Activated naive CD8-positive, alpha-beta T cell treated with anti-CD3 and anti-CD28 coated beads, Interleukin-2, amount 10 ng/mL, durations not matched to agents 7 days and 5 days (primary cell): ENCODE measurements at regions not wholly inside any gene's neighbourhood (a gene's known extent, or its start where the extent isn't known, plus 50 kb on each side); places are given as distances from the start of the nearest gene placed in this dataset.
"Not testable (repeated sequence)": the region's sequence is repeated elsewhere in the genome, so short reads cannot be mapped to it uniquely, and the experiment has no call there.

Source experiments
- ATAC-seq: fragments of 150-1000 bp; cut with Tn5 transposase; one replicate; pipeline ENCODE4 v1.10.0; 2021; ENCODE audit warnings: low read depth, moderate library complexity
- POLR2A ChIA-PET: fragments of 350-600 bp; sonication (Branson Sonifier 250); formaldehyde crosslinking; loops from one replicate; lab custom pipeline; 2021; ENCODE audit warnings: antibody characterized with exemption; lab: Charles Lee
- DNase-seq: peaks from one replicate; pipeline ENCODE4 v3.0.0; 2021
- H3K27ac Mint-ChIP-seq: one replicate; pipeline ENCODE4 v1.8.0; 2022; ENCODE audit warnings: mild to moderate bottlenecking, mixed read lengths
- H3K27me3 Mint-ChIP-seq: one replicate; pipeline ENCODE4 v1.8.0; 2022; ENCODE audit warnings: mild to moderate bottlenecking, moderate library complexity, mixed read lengths
- H3K36me3 Mint-ChIP-seq: one replicate; pipeline ENCODE4 v1.8.0; 2021; ENCODE audit warnings: mild to moderate bottlenecking, mixed read lengths
- H3K4me1 Mint-ChIP-seq: one replicate; pipeline ENCODE4 v1.8.0; 2021; ENCODE audit warnings: mixed read lengths
- H3K4me3 Mint-ChIP-seq: one replicate; pipeline ENCODE4 v1.8.0; 2022; ENCODE audit warnings: mild to moderate bottlenecking, moderate library complexity, mixed read lengths
- H3K9me3 Mint-ChIP-seq: one replicate; pipeline ENCODE4 v1.8.0; 2021; ENCODE audit warnings: mixed read lengths

DNA sequence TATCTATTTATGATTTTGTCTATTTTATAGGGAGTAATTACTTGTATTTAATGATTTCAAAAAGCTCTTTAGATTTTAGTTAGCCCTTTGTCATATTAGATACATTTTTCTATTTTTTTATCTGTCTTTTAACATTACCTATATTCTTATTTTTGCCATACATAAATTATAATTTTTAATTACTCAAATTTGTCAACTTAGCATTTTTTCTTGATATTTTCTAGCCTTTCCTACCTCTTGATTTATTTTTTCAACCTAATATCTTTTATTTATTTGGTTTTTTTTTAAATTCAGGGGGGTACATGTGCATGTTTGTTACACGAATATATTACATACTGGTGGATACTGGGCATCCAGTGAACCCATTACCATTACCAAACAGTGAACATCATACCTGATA is 114.3 kb upstream of the F13A1 start:
- H3K4me1 Mint-ChIP-seq = no peaks in the 10 kb centered on the region
- POLR2A ChIA-PET = no interaction called here
- no peaks in the 10 kb centered on the region for H3K36me3 Mint-ChIP-seq
- no peaks in the 10 kb centered on the region for H3K9me3 Mint-ChIP-seq
- no peaks in the 10 kb centered on the region for H3K27me3 Mint-ChIP-seq
- DNase-seq (no peak), ATAC-seq (no peak)
- H3K27ac Mint-ChIP-seq = no peak overlapping the region
- H3K4me3 Mint-ChIP-seq = no peak overlapping the region

DNA sequence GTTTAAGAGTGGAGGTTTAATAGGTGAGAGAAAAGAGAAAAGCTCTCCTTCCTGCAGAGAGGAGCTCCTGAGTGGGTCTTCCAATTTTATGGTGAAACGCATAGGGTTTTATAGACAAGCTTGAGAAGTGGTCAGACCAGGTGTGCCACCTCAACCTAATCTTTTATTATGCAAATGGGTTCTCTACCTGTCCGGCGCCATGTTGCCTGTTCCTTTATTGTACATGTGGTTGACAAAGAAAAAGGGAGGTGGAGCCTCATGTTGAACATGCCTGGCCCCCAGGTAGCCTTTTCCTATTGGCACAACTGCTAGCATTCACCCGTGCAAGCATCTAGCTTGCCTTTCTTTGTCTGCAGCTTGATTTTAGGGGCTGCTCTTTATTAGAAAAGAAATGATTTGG is 115.9 kb upstream of the F13A1 start:
- no peak overlapping the region for H3K4me3 Mint-ChIP-seq
- H3K9me3 Mint-ChIP-seq = no peaks in the 10 kb centered on the region
- DNase-seq (no peak), ATAC-seq (no peak)
- no peak overlapping the region for H3K27ac Mint-ChIP-seq
- POLR2A ChIA-PET = no interaction called here
- H3K36me3 Mint-ChIP-seq = no peaks in the 10 kb centered on the region
- H3K4me1 Mint-ChIP-seq = no peaks in the 10 kb centered on the region
- H3K27me3 Mint-ChIP-seq = no peaks in the 10 kb centered on the region

GRCh38 chr6:6436946-6437345 is 116.5 kb upstream of the F13A1 start:
- ATAC-seq = no peak
- no peaks in the 10 kb centered on the region for H3K9me3 Mint-ChIP-seq
- H3K27me3 Mint-ChIP-seq = no peaks in the 10 kb centered on the region
- DNase-seq = no peak
- POLR2A ChIA-PET = no interaction called here
- H3K27ac Mint-ChIP-seq = no peak overlapping the region
- no peaks in the 10 kb centered on the region for H3K36me3 Mint-ChIP-seq
- no peaks in the 10 kb centered on the region for H3K4me1 Mint-ChIP-seq
- H3K4me3 Mint-ChIP-seq = no peak overlapping the region

DNA sequence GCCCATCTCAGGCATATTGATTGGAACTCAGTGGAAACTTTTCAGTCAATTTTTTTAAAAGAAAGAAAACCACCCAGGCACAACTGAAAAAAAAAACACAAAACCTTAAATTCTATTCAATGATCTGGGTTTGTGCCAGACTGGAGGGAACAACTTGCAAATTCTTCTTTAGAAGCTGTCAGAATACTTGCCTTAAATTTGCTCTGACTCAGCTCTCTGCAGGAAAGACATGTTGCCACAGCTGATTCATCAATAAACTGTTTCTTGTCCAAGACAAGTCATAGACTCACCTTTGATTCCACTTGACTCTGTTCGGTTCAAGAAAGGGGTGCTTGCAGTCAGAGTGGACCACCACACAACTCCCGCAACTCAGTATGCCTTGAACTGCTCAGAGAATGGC is 117.8 kb upstream of the F13A1 start:
- ATAC-seq (no peak), DNase-seq (no peak)
- no peaks in the 10 kb centered on the region for H3K4me1 Mint-ChIP-seq
- no peaks in the 10 kb centered on the region for H3K27me3 Mint-ChIP-seq
- peaks cover 2% of the 10 kb centered on the region for H3K9me3 Mint-ChIP-seq
- no peak overlapping the region for H3K4me3 Mint-ChIP-seq
- no peak overlapping the region for H3K27ac Mint-ChIP-seq
- POLR2A ChIA-PET = no interaction called here
- H3K36me3 Mint-ChIP-seq = no peaks in the 10 kb centered on the region

- no peaks in the 10 kb centered on the region for H3K27me3 Mint-ChIP-seq
- no peak overlapping the region for H3K4me3 Mint-ChIP-seq
- no peaks in the 10 kb centered on the region for H3K36me3 Mint-ChIP-seq
- DNase-seq (no peak), ATAC-seq (no peak)
- H3K4me1 Mint-ChIP-seq = no peaks in the 10 kb centered on the region
- H3K27ac Mint-ChIP-seq = no peak overlapping the region
- peaks cover 2% of the 10 kb centered on the region for H3K9me3 Mint-ChIP-seq
- POLR2A ChIA-PET = no interaction called here
Observed at GRCh38 chr6:6439778-6440177, 119.3 kb upstream of the F13A1 start.

GRCh38 chr6:6452002-6452401 is 131.5 kb upstream of the F13A1 start:
- no peak overlapping the region for H3K4me3 Mint-ChIP-seq
- DNase-seq = no peak
- no peak for ATAC-seq
- no peak overlapping the region for H3K27ac Mint-ChIP-seq
- no peaks in the 10 kb centered on the region for H3K36me3 Mint-ChIP-seq
- peaks cover 7% of the 10 kb centered on the region for H3K27me3 Mint-ChIP-seq
- H3K4me1 Mint-ChIP-seq = no peaks in the 10 kb centered on the region
- POLR2A ChIA-PET = no interaction called here
- H3K9me3 Mint-ChIP-seq = no peaks in the 10 kb centered on the region

DNA sequence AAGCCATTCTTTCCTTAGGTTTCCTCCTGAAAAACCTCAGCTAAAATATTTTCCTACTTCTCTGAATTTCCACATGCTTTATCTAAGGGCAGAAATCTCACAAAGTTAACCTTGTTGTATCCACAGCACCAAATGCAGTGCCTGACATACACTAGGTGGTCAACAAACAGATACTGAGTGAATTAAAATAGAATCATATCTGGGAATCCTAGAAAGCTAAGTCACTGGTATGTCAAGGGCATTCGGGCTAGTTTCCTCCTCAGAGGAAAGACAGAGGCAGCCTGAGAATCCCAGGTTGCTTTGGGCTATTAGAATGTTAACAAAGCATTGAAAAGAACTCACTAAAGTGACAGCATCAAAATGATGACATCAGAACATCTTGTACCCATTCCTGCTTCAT is 132.7 kb upstream of the F13A1 start:
- Mint-ChIP-seq H3K4me3 (no peak overlapping the region), H3K36me3 (no peaks in the 10 kb centered on the region), H3K4me1 (no peaks in the 10 kb centered on the region), H3K27me3 (peaks cover 7% of the 10 kb centered on the region), H3K9me3 (no peaks in the 10 kb centered on the region), H3K27ac (no peak overlapping the region)
- ATAC-seq = no peak
- POLR2A ChIA-PET = no interaction called here
- no peak for DNase-seq

GRCh38 chr6:6455272-6455671 is 133.2 kb upstream of the LY86 start:
- H3K9me3 Mint-ChIP-seq = peaks cover 2% of the 10 kb centered on the region
- H3K4me3 Mint-ChIP-seq = no peak overlapping the region
- no peaks in the 10 kb centered on the region for H3K4me1 Mint-ChIP-seq
- H3K27ac Mint-ChIP-seq = no peak overlapping the region
- peaks cover 5% of the 10 kb centered on the region for H3K27me3 Mint-ChIP-seq
- DNase-seq = no peak
- no peaks in the 10 kb centered on the region for H3K36me3 Mint-ChIP-seq
- no peak for ATAC-seq
- POLR2A ChIA-PET = no interaction called here

DNA sequence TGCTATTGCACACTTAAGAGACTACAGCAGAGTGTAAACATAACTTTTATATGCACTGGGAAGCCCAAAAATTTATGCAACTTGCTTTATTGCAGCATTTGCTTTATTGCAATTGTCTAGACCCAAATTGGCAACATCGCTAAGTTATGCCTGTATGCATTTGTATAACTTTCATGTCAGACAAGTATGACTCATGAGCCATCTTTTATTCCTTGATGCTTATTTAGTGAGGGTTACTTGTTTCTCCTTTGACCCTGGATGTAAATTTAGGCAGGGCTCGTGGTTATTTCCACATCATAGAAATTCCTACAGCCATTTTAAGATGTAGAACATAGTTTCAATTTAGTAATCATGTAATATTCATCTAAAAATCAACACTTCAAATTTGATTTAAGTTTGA is 130.3 kb upstream of the LY86 start:
- POLR2A ChIA-PET = no interaction called here
- peaks cover 12% of the 10 kb centered on the region for H3K27me3 Mint-ChIP-seq
- ATAC-seq = no peak

DNA sequence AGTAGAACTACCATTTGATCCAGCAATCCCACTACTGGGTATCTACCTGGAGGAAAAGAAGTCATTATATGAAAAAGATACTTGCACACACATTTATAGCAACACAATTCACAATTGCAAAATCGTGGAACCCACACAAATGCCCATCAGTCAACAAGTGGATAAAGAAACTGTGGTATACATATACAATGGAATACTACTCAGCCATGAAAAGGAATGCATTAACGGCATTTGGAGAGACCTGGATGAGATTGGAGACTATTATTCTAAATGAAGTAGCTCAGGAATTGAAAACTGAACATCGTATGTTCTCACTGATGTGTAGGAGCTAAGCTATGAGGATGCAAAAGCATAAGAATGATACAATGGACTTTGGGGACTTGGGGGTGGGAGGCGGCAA is 128.6 kb upstream of the LY86 start:
- H3K4me1 Mint-ChIP-seq, DNase-seq, H3K36me3 Mint-ChIP-seq, H3K9me3 Mint-ChIP-seq, H3K27ac Mint-ChIP-seq, POLR2A ChIA-PET, ATAC-seq, H3K4me3 Mint-ChIP-seq: not testable (repeated sequence)
- H3K27me3 Mint-ChIP-seq = peaks cover 18% of the 10 kb centered on the region

More for the DNA sequence above, 130.3 kb upstream of the LY86 start:
- H3K36me3 Mint-ChIP-seq = no peaks in the 10 kb centered on the region
- no peak overlapping the region for H3K4me3 Mint-ChIP-seq
- no peak overlapping the region for H3K27ac Mint-ChIP-seq
- DNase-seq = no peak
- peaks cover 2% of the 10 kb centered on the region for H3K9me3 Mint-ChIP-seq
- H3K4me1 Mint-ChIP-seq = no peaks in the 10 kb centered on the region

DNA sequence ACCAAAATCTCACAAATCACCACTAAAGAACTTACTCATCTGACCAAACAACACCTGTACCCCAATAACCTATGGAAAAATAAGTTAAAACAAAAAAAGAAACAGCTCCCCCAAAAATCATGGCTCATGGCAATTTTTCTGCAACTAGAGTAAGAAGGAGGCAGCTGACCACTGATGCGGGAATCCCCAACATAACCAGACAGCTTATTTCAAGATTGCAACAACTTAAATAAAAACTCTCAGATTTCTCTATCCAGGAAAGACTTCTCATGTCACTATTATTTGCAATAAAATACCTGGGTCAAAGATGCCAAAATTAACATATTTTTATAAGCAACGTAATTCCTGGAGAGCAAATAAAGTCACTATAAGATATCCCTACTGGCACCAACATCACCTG is 128.1 kb upstream of the LY86 start:
- H3K36me3 Mint-ChIP-seq = no peaks in the 10 kb centered on the region
- H3K27me3 Mint-ChIP-seq = peaks cover 18% of the 10 kb centered on the region
- H3K4me3 Mint-ChIP-seq = no peak overlapping the region
- POLR2A ChIA-PET = no interaction called here
- ATAC-seq (no peak), DNase-seq (no peak)
- H3K9me3 Mint-ChIP-seq = peaks cover 2% of the 10 kb centered on the region
- no peaks in the 10 kb centered on the region for H3K4me1 Mint-ChIP-seq
- H3K27ac Mint-ChIP-seq = no peak overlapping the region

DNA sequence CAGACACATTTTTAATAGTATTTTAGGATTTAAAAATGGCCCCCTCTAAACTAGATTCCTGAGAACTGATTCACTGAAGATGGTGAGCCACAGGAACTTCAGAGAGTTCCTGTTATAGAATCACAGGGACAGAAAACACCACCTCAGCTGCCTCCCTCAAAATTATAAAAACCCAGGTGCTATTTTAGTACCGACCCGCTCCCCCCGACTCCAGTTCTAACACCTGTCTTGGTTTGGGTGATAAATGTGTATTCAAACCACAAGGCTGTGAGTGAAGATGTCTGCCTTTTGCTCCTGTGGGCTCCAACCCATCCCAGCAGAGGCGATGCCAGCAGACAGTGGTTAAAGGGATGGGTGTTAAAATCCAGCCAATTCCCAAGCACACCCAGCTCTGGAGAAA is 127.4 kb upstream of the LY86 start:
- Mint-ChIP-seq H3K4me1 (no peaks in the 10 kb centered on the region), H3K36me3 (no peaks in the 10 kb centered on the region), H3K27ac (no peak overlapping the region), H3K27me3 (peaks cover 18% of the 10 kb centered on the region), H3K9me3 (peaks cover 2% of the 10 kb centered on the region), H3K4me3 (no peak overlapping the region)
- DNase-seq = no peak
- ATAC-seq = no peak
- POLR2A ChIA-PET = no interaction called here

DNA sequence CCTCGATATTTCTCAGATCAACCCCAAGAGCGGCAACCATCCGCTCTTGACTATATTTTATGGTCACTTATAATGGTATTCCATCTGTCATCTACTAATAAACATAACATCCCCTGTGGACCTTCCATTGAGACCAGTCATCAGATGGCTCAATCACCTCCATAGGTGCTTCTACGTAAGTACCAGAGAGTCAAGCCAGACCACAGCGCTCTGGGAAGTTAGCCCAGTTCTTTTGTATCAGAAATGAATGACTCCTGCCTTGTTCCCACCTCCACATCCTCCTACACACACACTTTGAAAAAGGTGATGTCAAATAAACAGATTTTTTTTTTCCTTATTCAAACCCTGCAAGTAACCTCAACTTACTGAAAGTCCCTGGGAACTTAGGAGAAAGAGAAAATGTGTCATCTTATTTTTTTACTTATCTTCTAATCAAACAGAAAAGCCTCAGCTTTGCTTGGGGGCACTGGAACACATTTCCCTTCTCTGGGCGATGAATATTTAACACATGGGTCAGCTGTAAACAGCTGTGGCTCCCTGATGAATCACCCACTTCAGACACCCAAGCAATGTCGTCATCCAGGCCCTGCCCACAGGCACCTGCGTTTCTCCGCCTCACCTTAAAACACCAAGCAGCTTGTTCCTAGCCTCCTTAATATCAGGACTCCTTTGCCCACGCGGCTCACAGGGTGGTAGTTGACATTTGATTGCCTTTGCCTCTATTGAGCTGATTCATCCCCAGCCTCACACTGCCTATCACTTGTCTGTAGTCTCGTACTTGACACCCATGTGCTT is 121.4 kb upstream of the LY86 start:
- no peak overlapping the region for H3K4me3 Mint-ChIP-seq
- H3K9me3 Mint-ChIP-seq = no peaks in the 10 kb centered on the region
- peaks cover 10% of the 10 kb centered on the region for H3K27me3 Mint-ChIP-seq
- no peaks in the 10 kb centered on the region for H3K4me1 Mint-ChIP-seq
- ATAC-seq (no peak), DNase-seq (no peak)
- H3K27ac Mint-ChIP-seq = no peak overlapping the region
- no peaks in the 10 kb centered on the region for H3K36me3 Mint-ChIP-seq
- POLR2A ChIA-PET = no interaction called here

GRCh38 chr6:6469074-6469473 is 119.4 kb upstream of the LY86 start:
- H3K27me3 Mint-ChIP-seq = peaks cover 6% of the 10 kb centered on the region
- POLR2A ChIA-PET = no interaction called here

More at GRCh38 chr6:6469074-6469473, 119.4 kb upstream of the LY86 start:
- DNase-seq (no peak), ATAC-seq (no peak)
- H3K4me1 Mint-ChIP-seq = no peaks in the 10 kb centered on the region
- no peak overlapping the region for H3K4me3 Mint-ChIP-seq
- no peaks in the 10 kb centered on the region for H3K36me3 Mint-ChIP-seq
- H3K27ac Mint-ChIP-seq = no peak overlapping the region
- H3K9me3 Mint-ChIP-seq = no peaks in the 10 kb centered on the region
